Hematopoietic multipotent progenitor cell treated with erythropoietin and hydrocortisone succinate and interleukin-3 and kit ligand, for 8 days (in vitro differentiated cells): ENCODE measurements at regions not wholly inside any gene's neighbourhood (a gene's known extent, or its start where the extent isn't known, plus 50 kb on each side); places are given as distances from the start of the nearest gene placed in this dataset.
"Not testable (repeated sequence)": the region's sequence is repeated elsewhere in the genome, so short reads cannot be mapped to it uniquely, and the experiment has no call there.

Experiments used
- DNase-seq: peaks from one replicate; pipeline ENCODE4 v3.0.0-alpha.2; 2015

GRCh38 chrY:7720974-7721373, 809.4 kb upstream of the AMELY start:
- no peak for DNase-seq

- no peak for DNase-seq
Observed at GRCh38 chrY:7719271-7719670, 807.7 kb upstream of the AMELY start.

- DNase-seq, result no peak
Observed at GRCh38 chrY:7718626-7719025, 807.1 kb upstream of the AMELY start.

GRCh38 chrY:7718126-7718525, 806.6 kb upstream of the AMELY start:
- DNase-seq, result no peak

- no peak for DNase-seq
Observed at GRCh38 chrY:7714426-7714825, 802.9 kb upstream of the AMELY start.

GRCh38 chrY:7713738-7714137, 802.2 kb upstream of the AMELY start:
- DNase-seq, result not testable (repeated sequence)

GRCh38 chrY:7712289-7712688, 800.7 kb upstream of the AMELY start:
- no peak for DNase-seq

- no peak for DNase-seq
Observed at GRCh38 chrY:7703578-7704140, 792.1 kb upstream of the AMELY start.

GRCh38 chrY:7702481-7702880, 790.9 kb upstream of the AMELY start:
- no peak for DNase-seq

GRCh38 chrY:7701676-7702075, 790.1 kb upstream of the AMELY start:
- DNase-seq, result no peak

GRCh38 chrY:7697506-7697905, 786.0 kb upstream of the AMELY start:
- DNase-seq, result no peak

- DNase-seq, result no peak
Observed at GRCh38 chrY:7692701-7693100, 781.1 kb upstream of the AMELY start.

- DNase-seq, result no peak
Observed at GRCh38 chrY:7687086-7687485, 775.5 kb upstream of the AMELY start.

GRCh38 chrY:7684546-7684945, 773.0 kb upstream of the AMELY start:
- DNase-seq, result no peak

GRCh38 chrY:7682386-7682785, 770.8 kb upstream of the AMELY start:
- no peak for DNase-seq

GRCh38 chrY:7681426-7681825, 769.9 kb upstream of the AMELY start:
- no peak for DNase-seq

- DNase-seq, result no peak
Observed at GRCh38 chrY:7674465-7674864, 762.9 kb upstream of the AMELY start.

- DNase-seq, result no peak
Observed at GRCh38 chrY:7672796-7673195, 761.2 kb upstream of the AMELY start.

- DNase-seq, result no peak
Observed at GRCh38 chrY:7663261-7663660, 751.7 kb upstream of the AMELY start.

GRCh38 chrY:7659047-7659446, 747.5 kb upstream of the AMELY start:
- DNase-seq, result no peak

- no peak for DNase-seq
Observed at GRCh38 chrY:7656596-7656995, 745.0 kb upstream of the AMELY start.

GRCh38 chrY:7654985-7655384, 743.4 kb upstream of the AMELY start:
- DNase-seq, result no peak

GRCh38 chrY:7649866-7650265, 738.3 kb upstream of the AMELY start:
- not testable (repeated sequence) for DNase-seq
